GM18868 (cell line): ENCODE measurements at regions not wholly inside any gene's neighbourhood (a gene's known extent, or its start where the extent isn't known, plus 50 kb on each side); places are given as distances from the start of the nearest gene placed in this dataset.
A peak's percentile ranks its signal among the peaks of the same experiment; 100 is the strongest.

Experiments used
- ATAC-seq: cut with Tn5 transposase; IDR thresholded peaks from one replicate; pipeline ENCODE4 v1.9.1; 2021; ENCODE audit warnings: mild to moderate bottlenecking, moderate library complexity; ENCODE audit not compliant: unreplicated experiment

GRCh38 chr4:35105486-35105885 is 1138.8 kb downstream of the ARAP2 start:
- ATAC-seq, result no peak

- ATAC-seq, result no peak
Measured at GRCh38 chr4:35106091-35106734, 1138.1 kb downstream of the ARAP2 start.

GRCh38 chr4:35124106-35124505 is 1120.2 kb downstream of the ARAP2 start:
- ATAC-seq, result no peak

GRCh38 chr4:35125995-35126712 is 1118.2 kb downstream of the ARAP2 start:
- ATAC-seq, result no peak

- no peak for ATAC-seq
Measured at GRCh38 chr4:35138449-35138848, 1105.9 kb downstream of the ARAP2 start.

GRCh38 chr4:35147761-35148160 is 1096.6 kb downstream of the ARAP2 start:
- ATAC-seq, result no peak

- peak; percentile 83 for ATAC-seq
Measured at GRCh38 chr4:35151816-35152572, 1092.3 kb downstream of the ARAP2 start.

- ATAC-seq, result no peak
Measured at GRCh38 chr4:35163168-35163567, 1081.1 kb downstream of the ARAP2 start.

GRCh38 chr4:35164063-35164462 is 1080.3 kb downstream of the ARAP2 start:
- no peak for ATAC-seq

GRCh38 chr4:35166466-35166865 is 1077.8 kb downstream of the ARAP2 start:
- no peak for ATAC-seq

GRCh38 chr4:35167385-35167784 is 1076.9 kb downstream of the ARAP2 start:
- no peak for ATAC-seq

- no peak for ATAC-seq
Measured at GRCh38 chr4:35175487-35175886, 1068.8 kb downstream of the ARAP2 start.

GRCh38 chr4:35175894-35176293 is 1068.4 kb downstream of the ARAP2 start:
- no peak for ATAC-seq

GRCh38 chr4:35182451-35182850 is 1061.9 kb downstream of the ARAP2 start:
- no peak for ATAC-seq

GRCh38 chr4:35189988-35190613 is 1054.2 kb downstream of the ARAP2 start:
- ATAC-seq, result peak; percentile 61

GRCh38 chr4:35201403-35201802 is 1042.9 kb downstream of the ARAP2 start:
- ATAC-seq, result no peak

GRCh38 chr4:35216636-35217035 is 1027.7 kb downstream of the ARAP2 start:
- ATAC-seq, result no peak

GRCh38 chr4:35217331-35217730 is 1027.0 kb downstream of the ARAP2 start:
- ATAC-seq, result no peak

- ATAC-seq, result no peak
Measured at GRCh38 chr4:35228313-35228712, 1016.0 kb downstream of the ARAP2 start.

- no peak for ATAC-seq
Measured at GRCh38 chr4:35229021-35229420, 1015.3 kb downstream of the ARAP2 start.

GRCh38 chr4:35237924-35238323 is 1006.4 kb downstream of the ARAP2 start:
- ATAC-seq, result no peak
